Endothelial cell of umbilical vein (primary cell): ENCODE measurements at regions not wholly inside any gene's neighbourhood (a gene's known extent, or its start where the extent isn't known, plus 50 kb on each side); places are given as distances from the start of the nearest gene placed in this dataset.

Experiments
- EZH2 ChIP-seq: IDR thresholded peaks from 2 replicates; pipeline ENCODE4 v1.6.1; 2012; ENCODE audit warnings: borderline replicate concordance, low read depth, mild to moderate bottlenecking, moderate library complexity, low read length, inconsistent platforms; ENCODE audit not compliant: severe bottlenecking
- MYC ChIP-seq: IDR thresholded peaks from one replicate; pipeline ENCODE4 v1.6.1; 2011; ENCODE audit warnings: mild to moderate bottlenecking, low read depth, low read length
- TF ChIP-seq, protein P1 (sequence below), 2 donors: IDR thresholded peaks; 1 replicate in 1 of 2; 2 replicates in 1 of 2; pipeline ENCODE4 v1.5.1; 2011; ENCODE audit warnings: low read length in 2 of 2, mild to moderate bottlenecking in 2 of 2, moderate library complexity in 2 of 2, control low read depth in 1 of 2, inconsistent platforms in 1 of 2, low read depth in 1 of 2; ENCODE audit not compliant: insufficient read depth in 1 of 2; ENCODE audit errors: extremely low read depth in 1 of 2
- TF ChIP-seq, protein P2 (sequence below): IDR thresholded peaks from 2 replicates; pipeline ENCODE4 v1.6.1; 2011; ENCODE audit not compliant: insufficient read depth, insufficient read length

DNA sequence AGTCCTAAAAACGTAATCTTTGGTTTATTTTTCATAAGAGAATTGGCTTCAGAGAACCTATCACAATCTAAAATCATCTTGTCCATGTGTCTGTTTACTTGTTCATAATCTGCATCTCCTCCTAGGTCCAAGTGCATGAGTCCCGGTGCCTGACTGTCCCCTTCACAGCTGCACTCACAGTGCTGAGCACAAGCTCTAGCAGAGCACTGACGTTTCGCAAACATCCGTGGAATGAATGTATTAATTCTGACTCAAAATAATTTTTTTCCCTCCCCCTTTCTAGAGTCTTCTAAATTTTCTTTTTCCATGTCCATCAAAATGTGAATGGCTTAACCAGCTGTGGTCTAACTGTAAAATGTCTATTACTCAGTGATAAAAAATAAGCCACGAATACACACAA, 245.5 kb upstream of the TSHZ3 start:
- TF ChIP-seq EZH2 (no peak), MYC (no peak)
- TF ChIP-seq, protein P1, sequence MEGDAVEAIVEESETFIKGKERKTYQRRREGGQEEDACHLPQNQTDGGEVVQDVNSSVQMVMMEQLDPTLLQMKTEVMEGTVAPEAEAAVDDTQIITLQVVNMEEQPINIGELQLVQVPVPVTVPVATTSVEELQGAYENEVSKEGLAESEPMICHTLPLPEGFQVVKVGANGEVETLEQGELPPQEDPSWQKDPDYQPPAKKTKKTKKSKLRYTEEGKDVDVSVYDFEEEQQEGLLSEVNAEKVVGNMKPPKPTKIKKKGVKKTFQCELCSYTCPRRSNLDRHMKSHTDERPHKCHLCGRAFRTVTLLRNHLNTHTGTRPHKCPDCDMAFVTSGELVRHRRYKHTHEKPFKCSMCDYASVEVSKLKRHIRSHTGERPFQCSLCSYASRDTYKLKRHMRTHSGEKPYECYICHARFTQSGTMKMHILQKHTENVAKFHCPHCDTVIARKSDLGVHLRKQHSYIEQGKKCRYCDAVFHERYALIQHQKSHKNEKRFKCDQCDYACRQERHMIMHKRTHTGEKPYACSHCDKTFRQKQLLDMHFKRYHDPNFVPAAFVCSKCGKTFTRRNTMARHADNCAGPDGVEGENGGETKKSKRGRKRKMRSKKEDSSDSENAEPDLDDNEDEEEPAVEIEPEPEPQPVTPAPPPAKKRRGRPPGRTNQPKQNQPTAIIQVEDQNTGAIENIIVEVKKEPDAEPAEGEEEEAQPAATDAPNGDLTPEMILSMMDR (IDR thresholded peaks at IDR 0.05; ENCODE audit: extremely low read depth in 1 of 2, insufficient read depth in 1 of 2, low read depth in 1 of 2, low read length in 2 of 2) = no peak
- TF ChIP-seq, protein P2, sequence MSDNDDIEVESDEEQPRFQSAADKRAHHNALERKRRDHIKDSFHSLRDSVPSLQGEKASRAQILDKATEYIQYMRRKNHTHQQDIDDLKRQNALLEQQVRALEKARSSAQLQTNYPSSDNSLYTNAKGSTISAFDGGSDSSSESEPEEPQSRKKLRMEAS = no peak
